ENCODE measurements at regions not wholly inside any gene's neighbourhood (a gene's known extent, or its start where the extent isn't known, plus 50 kb on each side); places are given as distances from the start of the nearest gene placed in this dataset.
"Not testable (repeated sequence)": the region's sequence is repeated elsewhere in the genome, so short reads cannot be mapped to it uniquely, and the experiment has no call there.

GRCh38 chr4:83947125-83947829 is 411.4 kb downstream of the GPAT3 start:
- no TSS peak for BruUV-seq (replicated peaks)
- ChIA-PET CTCF (interaction anchor here (0.6 kb wide), 1 partner anchor 166 kb away, joined by 3 read pairs; no protein-coding TSS in a partner anchor), POLR2A (no interaction called here)
- Mint-ChIP-seq H3K9me3 (ENCODE audit: unreplicated experiment) (no peaks in the 10 kb centered on the region), H3K36me3 (ENCODE audit: insufficient read depth, unreplicated experiment) (no peaks in the 10 kb centered on the region), H3K4me1 (ENCODE audit: insufficient read depth, unreplicated experiment) (no peaks in the 10 kb centered on the region), H3K27ac (ENCODE audit: low read depth, unreplicated experiment) (no peak overlapping the region), H3K27me3 (ENCODE audit: insufficient read depth, unreplicated experiment) (no peaks in the 10 kb centered on the region), H3K4me3 (ENCODE audit: unreplicated experiment) (no peak overlapping the region)
- TF ChIP-seq CTCF (IDR thresholded peaks at IDR 0.05; ENCODE audit: unreplicated experiment), result no peak
- DNase-seq (ENCODE audit: unreplicated experiment), result no peak
- intact Hi-C loops (cut with micrococcal nuclease), result no loop called here

GRCh38 chr4:83943691-83944090 is 407.8 kb downstream of the GPAT3 start:
- intact Hi-C loops (cut with micrococcal nuclease); H3K4me3 Mint-ChIP-seq (ENCODE audit: unreplicated experiment); H3K9me3 Mint-ChIP-seq (ENCODE audit: unreplicated experiment); DNase-seq (ENCODE audit: unreplicated experiment); H3K4me1 Mint-ChIP-seq (ENCODE audit: insufficient read depth, unreplicated experiment); H3K27me3 Mint-ChIP-seq (ENCODE audit: insufficient read depth, unreplicated experiment); H3K27ac Mint-ChIP-seq (ENCODE audit: low read depth, unreplicated experiment); CTCF ChIA-PET; POLR2A ChIA-PET; H3K36me3 Mint-ChIP-seq (ENCODE audit: insufficient read depth, unreplicated experiment); BruUV-seq (replicated peaks): not testable (repeated sequence)

- no TSS peak for BruUV-seq (replicated peaks)
- Mint-ChIP-seq H3K27ac (ENCODE audit: low read depth, unreplicated experiment) (no peak overlapping the region), H3K27me3 (ENCODE audit: insufficient read depth, unreplicated experiment) (no peaks in the 10 kb centered on the region), H3K4me1 (ENCODE audit: insufficient read depth, unreplicated experiment) (no peaks in the 10 kb centered on the region), H3K36me3 (ENCODE audit: insufficient read depth, unreplicated experiment) (no peaks in the 10 kb centered on the region), H3K9me3 (ENCODE audit: unreplicated experiment) (no peaks in the 10 kb centered on the region), H3K4me3 (ENCODE audit: unreplicated experiment) (no peak overlapping the region)
- POLR2A ChIA-PET, result no interaction called here
- TF ChIP-seq CTCF (IDR thresholded peaks at IDR 0.05; ENCODE audit: unreplicated experiment), result no peak
- DNase-seq (ENCODE audit: unreplicated experiment), result no peak
- intact Hi-C loops (cut with micrococcal nuclease), result no loop called here
- CTCF ChIA-PET, result no interaction called here
Observed at GRCh38 chr4:83932750-83933391, 397.0 kb downstream of the GPAT3 start.

GRCh38 chr4:83931659-83932438 is 395.9 kb downstream of the GPAT3 start:
- no peak overlapping the region for H3K4me3 Mint-ChIP-seq (ENCODE audit: unreplicated experiment)
- H3K27ac Mint-ChIP-seq (ENCODE audit: low read depth, unreplicated experiment), result no peak overlapping the region
- H3K9me3 Mint-ChIP-seq (ENCODE audit: unreplicated experiment), result no peaks in the 10 kb centered on the region
- POLR2A ChIA-PET, result no interaction called here
- no peaks in the 10 kb centered on the region for H3K4me1 Mint-ChIP-seq (ENCODE audit: insufficient read depth, unreplicated experiment)
- DNase-seq (ENCODE audit: unreplicated experiment), result no peak
- no peak for TF ChIP-seq CTCF (IDR thresholded peaks at IDR 0.05; ENCODE audit: unreplicated experiment)
- intact Hi-C loops (cut with micrococcal nuclease), result no loop called here
- H3K36me3 Mint-ChIP-seq (ENCODE audit: insufficient read depth, unreplicated experiment), result no peaks in the 10 kb centered on the region
- CTCF ChIA-PET, result no interaction called here
- no TSS peak for BruUV-seq (replicated peaks)
- H3K27me3 Mint-ChIP-seq (ENCODE audit: insufficient read depth, unreplicated experiment), result no peaks in the 10 kb centered on the region

All from MCF 10A (cell line).